ENCODE measurements at regions not wholly inside any gene's neighbourhood (a gene's known extent, or its start where the extent isn't known, plus 50 kb on each side); places are given as distances from the start of the nearest gene placed in this dataset.

- dilution Hi-C loops (cut with HindIII; ENCODE audit: low sequenced_read_pairs, unreplicated experiment), result no loop called here
- Histone ChIP-seq H3K56ac (ENCODE audit: extremely low read depth, insufficient read depth, low read length) (no peak overlapping the region), H3K9me1 (ENCODE audit: insufficient read depth, low read length) (no peaks in the 10 kb centered on the region), H2AFZ (replicated peaks; ENCODE audit: low read length, poor library complexity) (no peak overlapping the region), H3K23ac (ENCODE audit: low read depth, low read length) (no peak overlapping the region), H3K4me2 (ENCODE audit: low read depth, low read length) (no peak overlapping the region), H3K79me1 (ENCODE audit: low read depth in 1 of 2, low read length in 2 of 2) (no peaks in the 10 kb centered on the region), H4K8ac (ENCODE audit: low read depth in 2 of 2, low read length in 2 of 2) (no peak overlapping the region), H3K27ac (ENCODE audit: insufficient read depth, low read length) (no peak overlapping the region), H2BK120ac (ENCODE audit: low read depth, low read length) (no peak overlapping the region), H3K36me3 (ENCODE audit: control insufficient read depth, insufficient read depth, low read length) (no peaks in the 10 kb centered on the region), H2BK5ac (ENCODE audit: low read depth, low read length, poor library complexity, severe bottlenecking) (no peak overlapping the region), H3K18ac (ENCODE audit: low read depth, low read length) (no peak overlapping the region), H4K20me1 (ENCODE audit: insufficient read depth, low read length) (no peaks in the 10 kb centered on the region), H3K27me3 (ENCODE audit: control insufficient read depth, insufficient read depth, low read length) (no peaks in the 10 kb centered on the region), H4K5ac (ENCODE audit: low read depth, low read length) (no peak overlapping the region), H3K4me3 (ENCODE audit: insufficient read depth, low read depth, low read length) (no peak overlapping the region), H2AK5ac (ENCODE audit: low read depth, low read length) (no peak overlapping the region), H2BK15ac (ENCODE audit: low read depth, low read length) (no peak overlapping the region), H2BK20ac (ENCODE audit: low read depth, low read length) (no peak overlapping the region), H3K14ac (replicated peaks; ENCODE audit: low read depth, low read length) (no peak overlapping the region), H3K9ac (ENCODE audit: low read depth, low read length) (no peak overlapping the region), H3K9me3 (ENCODE audit: control insufficient read depth, insufficient read depth, low read length) (peaks cover 51% of the 10 kb centered on the region), H3K4ac (ENCODE audit: low read depth, low read length) (no peak overlapping the region), H4K91ac (ENCODE audit: insufficient read depth, low read depth, low read length) (no peak overlapping the region), H3K4me1 (ENCODE audit: control insufficient read depth, insufficient read depth, low read length) (no peaks in the 10 kb centered on the region), H2AK9ac (replicated peaks; ENCODE audit: low read depth, low read length, poor library complexity) (no peak overlapping the region)
- ATAC-seq (ENCODE audit: low read depth) (no peak), DNase-seq (no peak)
- POLR2A ChIA-PET (ENCODE audit: unreplicated experiment), result no interaction called here
- CTCF ChIA-PET, result no interaction called here
- intact Hi-C loops (cut with micrococcal nuclease), result no loop called here
- TF ChIP-seq NFE2L2 (IDR thresholded peaks at IDR 0.05; ENCODE audit: low read depth, low read length) (no peak), POLR2A (IDR thresholded peaks at IDR 0.05; ENCODE audit: low read depth, low read length) (no peak), CHD1 (IDR thresholded peaks at IDR 0.05; ENCODE audit: low read depth, low read length) (no peak), MAZ (IDR thresholded peaks at IDR 0.05; ENCODE audit: borderline replicate concordance, low read depth, low read length) (no peak), BHLHE40 (IDR thresholded peaks at IDR 0.05; ENCODE audit: low read depth, low read length) (no peak), CEBPB (IDR thresholded peaks at IDR 0.05; ENCODE audit: low read depth, low read length) (no peak), FOS (IDR thresholded peaks at IDR 0.05; ENCODE audit: low read depth, low read length) (no peak), RCOR1 (IDR thresholded peaks at IDR 0.05; ENCODE audit: insufficient replicate concordance, low read length) (no peak)
- TF ChIP-seq, protein P1, sequence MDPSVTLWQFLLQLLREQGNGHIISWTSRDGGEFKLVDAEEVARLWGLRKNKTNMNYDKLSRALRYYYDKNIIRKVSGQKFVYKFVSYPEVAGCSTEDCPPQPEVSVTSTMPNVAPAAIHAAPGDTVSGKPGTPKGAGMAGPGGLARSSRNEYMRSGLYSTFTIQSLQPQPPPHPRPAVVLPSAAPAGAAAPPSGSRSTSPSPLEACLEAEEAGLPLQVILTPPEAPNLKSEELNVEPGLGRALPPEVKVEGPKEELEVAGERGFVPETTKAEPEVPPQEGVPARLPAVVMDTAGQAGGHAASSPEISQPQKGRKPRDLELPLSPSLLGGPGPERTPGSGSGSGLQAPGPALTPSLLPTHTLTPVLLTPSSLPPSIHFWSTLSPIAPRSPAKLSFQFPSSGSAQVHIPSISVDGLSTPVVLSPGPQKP (IDR thresholded peaks at IDR 0.05; ENCODE audit: borderline replicate concordance, low read depth, low read length), result no peak
- TF ChIP-seq, protein P2, sequence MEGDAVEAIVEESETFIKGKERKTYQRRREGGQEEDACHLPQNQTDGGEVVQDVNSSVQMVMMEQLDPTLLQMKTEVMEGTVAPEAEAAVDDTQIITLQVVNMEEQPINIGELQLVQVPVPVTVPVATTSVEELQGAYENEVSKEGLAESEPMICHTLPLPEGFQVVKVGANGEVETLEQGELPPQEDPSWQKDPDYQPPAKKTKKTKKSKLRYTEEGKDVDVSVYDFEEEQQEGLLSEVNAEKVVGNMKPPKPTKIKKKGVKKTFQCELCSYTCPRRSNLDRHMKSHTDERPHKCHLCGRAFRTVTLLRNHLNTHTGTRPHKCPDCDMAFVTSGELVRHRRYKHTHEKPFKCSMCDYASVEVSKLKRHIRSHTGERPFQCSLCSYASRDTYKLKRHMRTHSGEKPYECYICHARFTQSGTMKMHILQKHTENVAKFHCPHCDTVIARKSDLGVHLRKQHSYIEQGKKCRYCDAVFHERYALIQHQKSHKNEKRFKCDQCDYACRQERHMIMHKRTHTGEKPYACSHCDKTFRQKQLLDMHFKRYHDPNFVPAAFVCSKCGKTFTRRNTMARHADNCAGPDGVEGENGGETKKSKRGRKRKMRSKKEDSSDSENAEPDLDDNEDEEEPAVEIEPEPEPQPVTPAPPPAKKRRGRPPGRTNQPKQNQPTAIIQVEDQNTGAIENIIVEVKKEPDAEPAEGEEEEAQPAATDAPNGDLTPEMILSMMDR (conservative IDR thresholded peaks at IDR 0.05; ENCODE audit: low read depth, low read length), result no peak
- BruUV-seq (replicated peaks), result no TSS peak
- WGBS, 2 experiments (ENCODE audit: extremely low coverage in 2 of 2, insufficient read length in 1 of 2), result no CpG with 5 or more reads among the region's 5 CpGs
- in situ Hi-C loops (cut with MboI; ENCODE audit: low sequenced_read_pairs), result no loop called here
Measured at GRCh38 chr22:48828688-48829087, 999.0 kb downstream of the BRD1 start.

Measured in IMR-90 (cell line).